Cardiac muscle cell (in vitro differentiated cells and primary cell): ENCODE measurements at regions not wholly inside any gene's neighbourhood (a gene's known extent, or its start where the extent isn't known, plus 50 kb on each side); places are given as distances from the start of the nearest gene placed in this dataset.

Experiments used
- DNase-seq, 2 donors: peaks; one replicate each; pipeline versions ENCODE4 v3.0.0 to v3.0.0-alpha.2; 2010 to 2017; ENCODE audit warnings: low read depth in 1 of 2, low spot score in 1 of 2
- H3K27ac ChIP-seq: fragments of 200-600 bp; sonication (generic); 2 replicates; pipeline ENCODE4 v1.5.1; 2016
- H3K27me3 ChIP-seq: fragments of 200-600 bp; sonication (generic); 2 replicates; pipeline ENCODE4 v1.6.0; 2016; ENCODE audit warnings: control low read depth
- H3K36me3 ChIP-seq: fragments of 200-600 bp; sonication (generic); 2 replicates; pipeline ENCODE4 v1.5.1; 2016; ENCODE audit warnings: control low read depth
- H3K4me1 ChIP-seq: fragments of 200-600 bp; sonication (generic); 2 replicates; pipeline ENCODE4 v1.8.1; 2017; ENCODE audit warnings: low read depth, mild to moderate bottlenecking, mixed run types
- H3K4me3 ChIP-seq: fragments of 200-600 bp; sonication (generic); 2 replicates; pipeline ENCODE4 v1.5.1; 2016; ENCODE audit warnings: mild to moderate bottlenecking
- H3K9me3 ChIP-seq: fragments of 200-600 bp; sonication (generic); 2 replicates; pipeline ENCODE4 v1.5.1; 2017; ENCODE audit warnings: low read depth, mild to moderate bottlenecking, control low read depth
- CTCF ChIP-seq: IDR thresholded peaks from 2 replicates; pipeline ENCODE4 v1.5.1; 2012; ENCODE audit warnings: low read depth, mild to moderate bottlenecking, low read length

- no peak overlapping the region for H3K4me3 ChIP-seq
- DNase-seq: peak in 1 of 2 donors; percentile 9
- H3K36me3 ChIP-seq: no peaks in the 10 kb centered on the region
- H3K4me1 ChIP-seq: peaks cover 34% of the 10 kb centered on the region
- peak overlapping the region; percentile 25 for H3K27ac ChIP-seq
- TF ChIP-seq CTCF: no peak
- H3K9me3 ChIP-seq: no peaks in the 10 kb centered on the region
- no peaks in the 10 kb centered on the region for H3K27me3 ChIP-seq
Measured at GRCh38 chr14:71618047-71618446, 314.2 kb upstream of the RGS6 start.

- Histone ChIP-seq H3K36me3 (no peaks in the 10 kb centered on the region), H3K9me3 (no peaks in the 10 kb centered on the region), H3K4me1 (peaks cover 38% of the 10 kb centered on the region), H3K27me3 (no peaks in the 10 kb centered on the region), H3K27ac (no peak overlapping the region), H3K4me3 (no peak overlapping the region)
- TF ChIP-seq CTCF: no peak
- no peak for DNase-seq
Measured at GRCh38 chr14:71618716-71619115, 313.5 kb upstream of the RGS6 start.

DNA sequence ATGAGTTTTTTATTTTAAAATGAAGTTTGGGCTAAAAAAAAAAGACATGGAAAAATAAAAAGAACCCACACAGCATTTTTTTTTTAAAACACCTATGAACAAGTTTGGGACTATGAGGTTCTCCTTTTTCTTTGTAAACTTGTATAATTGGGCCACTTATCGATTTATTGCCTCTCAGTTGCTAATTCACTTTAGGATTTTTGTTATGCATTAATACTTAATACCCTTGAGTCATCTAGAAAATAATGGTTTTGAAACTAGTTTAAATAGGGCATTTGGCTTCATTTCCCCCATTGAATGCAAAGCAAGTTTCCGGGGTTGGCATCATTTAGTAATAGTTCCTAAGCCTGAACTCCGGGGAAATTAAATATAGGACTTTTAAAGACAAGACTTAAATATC lies 312.8 kb upstream of the RGS6 start:
- Histone ChIP-seq H3K4me3 (no peak overlapping the region), H3K9me3 (no peaks in the 10 kb centered on the region), H3K27ac (no peak overlapping the region), H3K36me3 (no peaks in the 10 kb centered on the region), H3K4me1 (peaks cover 45% of the 10 kb centered on the region), H3K27me3 (no peaks in the 10 kb centered on the region)
- DNase-seq: no peak
- no peak for TF ChIP-seq CTCF

DNA sequence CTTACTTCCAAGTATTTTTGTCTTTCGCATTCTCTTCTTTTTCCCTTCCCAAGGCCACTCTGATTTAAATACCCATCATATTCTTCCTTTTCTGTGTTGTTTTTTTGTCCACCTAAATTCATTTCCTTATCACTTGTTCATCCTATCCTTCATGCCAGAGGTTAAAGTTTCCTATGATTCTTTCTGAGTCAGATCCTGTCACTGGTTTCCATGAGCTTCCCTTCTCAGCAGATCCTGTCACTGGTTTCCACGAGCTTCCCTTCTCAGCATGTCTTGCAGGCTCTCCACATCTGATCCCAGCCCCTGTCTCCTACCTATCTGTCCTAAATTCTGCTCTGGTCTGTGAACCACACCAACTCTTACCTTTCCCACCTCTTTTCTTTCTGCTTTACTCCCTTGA lies 311.8 kb upstream of the RGS6 start:
- Histone ChIP-seq H3K4me3 (no peak overlapping the region), H3K36me3 (no peaks in the 10 kb centered on the region), H3K9me3 (no peaks in the 10 kb centered on the region), H3K4me1 (peaks cover 45% of the 10 kb centered on the region), H3K27ac (no peak overlapping the region), H3K27me3 (no peaks in the 10 kb centered on the region)
- peak in 1 of 2 donors; percentile 38 for DNase-seq
- TF ChIP-seq CTCF: no peak

DNA sequence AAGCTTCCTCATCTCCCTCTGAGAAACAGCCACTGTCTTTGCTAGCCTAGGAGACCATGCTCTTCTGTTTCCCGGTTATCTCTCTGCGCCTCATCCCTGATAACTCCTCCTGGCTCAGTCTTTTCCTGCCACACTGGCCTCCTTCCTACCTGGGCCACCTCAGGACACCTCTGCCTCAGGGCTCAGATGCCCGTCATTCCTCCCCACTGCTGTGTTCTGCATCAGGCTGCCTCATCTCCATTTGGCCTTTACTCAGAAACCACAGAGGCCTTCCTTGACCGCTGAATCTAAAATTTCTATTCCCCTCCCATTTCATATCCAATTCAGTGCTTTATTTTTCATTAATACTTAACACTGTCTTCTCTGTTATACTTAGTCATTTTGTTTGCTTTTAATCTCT lies 311.0 kb upstream of the RGS6 start:
- H3K27me3 ChIP-seq: no peaks in the 10 kb centered on the region
- DNase-seq: no peak
- TF ChIP-seq CTCF: no peak
- H3K4me3 ChIP-seq: no peak overlapping the region
- no peaks in the 10 kb centered on the region for H3K9me3 ChIP-seq
- peaks cover 46% of the 10 kb centered on the region for H3K4me1 ChIP-seq
- H3K36me3 ChIP-seq: no peaks in the 10 kb centered on the region
- no peak overlapping the region for H3K27ac ChIP-seq

DNA sequence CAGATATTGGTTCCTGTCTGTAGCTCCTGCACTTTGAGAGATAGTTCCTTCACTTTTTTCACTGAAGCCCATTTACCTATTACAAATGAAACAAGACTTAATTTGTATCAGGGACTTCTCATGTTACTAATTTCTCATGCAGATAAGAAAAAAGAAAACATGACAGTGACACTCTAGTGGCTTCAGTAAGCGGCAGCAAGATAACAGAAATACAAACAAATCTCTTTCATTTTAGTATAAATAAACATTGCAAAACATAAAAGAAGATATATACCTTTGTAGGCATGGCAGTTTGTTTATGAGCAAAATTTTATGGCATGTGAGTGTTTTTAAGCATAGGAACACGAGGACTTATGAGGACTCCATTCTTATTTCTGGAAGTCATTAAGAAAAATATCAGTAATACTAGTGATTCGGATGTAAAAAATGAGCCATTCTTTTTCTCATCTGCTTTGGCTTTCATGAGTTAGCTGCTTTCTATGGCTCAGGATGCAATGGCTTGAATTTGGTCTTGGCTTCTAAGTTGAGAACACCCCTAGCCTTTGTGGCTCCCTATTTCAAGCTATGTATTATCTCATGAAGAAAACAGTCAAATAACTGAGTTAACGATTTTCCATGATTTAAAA lies 310.1 kb upstream of the RGS6 start:
- peaks cover 44% of the 10 kb centered on the region for H3K4me1 ChIP-seq
- H3K27me3 ChIP-seq: no peaks in the 10 kb centered on the region
- H3K4me3 ChIP-seq: no peak overlapping the region
- H3K27ac ChIP-seq: no peak overlapping the region
- H3K9me3 ChIP-seq: no peaks in the 10 kb centered on the region
- no peaks in the 10 kb centered on the region for H3K36me3 ChIP-seq
- DNase-seq: no peak
- TF ChIP-seq CTCF: no peak
